ENCODE measurements at regions not wholly inside any gene's neighbourhood (a gene's known extent, or its start where the extent isn't known, plus 50 kb on each side); places are given as distances from the start of the nearest gene placed in this dataset.

DNA sequence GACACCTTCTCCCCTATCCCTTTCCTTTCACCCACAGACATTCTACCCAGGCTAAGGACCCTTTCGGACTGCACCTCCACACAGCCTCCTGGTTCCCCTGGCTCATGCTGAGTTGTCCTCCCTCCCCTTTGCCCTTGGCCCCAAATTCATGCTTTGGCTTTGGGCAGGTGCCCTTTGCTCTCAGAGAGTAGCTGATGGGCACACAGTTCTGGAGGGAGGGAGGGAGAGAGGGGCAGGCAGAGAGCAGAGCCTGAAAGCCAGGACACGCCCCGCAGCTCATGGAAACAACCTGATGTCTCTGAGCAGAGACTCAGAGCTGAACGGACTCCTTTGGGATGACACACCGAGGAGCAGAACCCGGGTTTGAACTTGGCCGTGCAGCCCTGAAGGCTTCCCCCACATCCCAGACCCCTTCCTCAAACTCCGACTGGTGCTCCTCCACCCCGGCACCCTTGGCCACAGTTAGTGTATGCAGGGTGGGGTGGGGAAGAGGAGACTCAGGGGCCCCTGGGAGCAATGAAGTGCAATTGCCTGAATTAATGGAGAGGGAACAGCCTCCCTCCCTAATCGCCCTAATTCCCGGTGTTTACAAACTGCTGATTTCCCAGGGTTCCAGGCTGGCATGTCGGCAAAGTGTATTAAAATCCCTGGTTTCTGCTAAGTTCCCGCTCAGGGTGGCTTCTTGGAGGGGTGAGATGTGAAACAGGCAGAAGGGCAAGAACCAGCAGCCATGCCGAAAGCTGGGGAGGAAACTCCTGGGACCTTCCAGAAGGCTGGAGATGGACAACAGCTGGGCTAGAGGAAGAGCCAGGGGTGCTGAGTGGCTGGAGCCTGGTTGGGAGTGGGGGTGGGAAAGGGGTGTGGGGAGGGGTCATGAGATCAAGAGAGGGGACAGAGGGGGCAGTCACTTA, 71.2 kb upstream of the SHISAL1 start:
- 47 to 67% methylated on average over 14 of the region's 14 CpGs for WGBS, 2 donors
- Histone ChIP-seq H3K27ac (no peak overlapping the region), H3K4me3 (no peak overlapping the region), H3K36me3 (no peaks in the 10 kb centered on the region), H3K4me1 (no peaks in the 10 kb centered on the region), H3K27me3 (no peaks in the 10 kb centered on the region), H3K9me3 (no peaks in the 10 kb centered on the region)
- no peak for DNase-seq (ENCODE audit: low spot score in 2 of 2)
- TF ChIP-seq, protein P1, sequence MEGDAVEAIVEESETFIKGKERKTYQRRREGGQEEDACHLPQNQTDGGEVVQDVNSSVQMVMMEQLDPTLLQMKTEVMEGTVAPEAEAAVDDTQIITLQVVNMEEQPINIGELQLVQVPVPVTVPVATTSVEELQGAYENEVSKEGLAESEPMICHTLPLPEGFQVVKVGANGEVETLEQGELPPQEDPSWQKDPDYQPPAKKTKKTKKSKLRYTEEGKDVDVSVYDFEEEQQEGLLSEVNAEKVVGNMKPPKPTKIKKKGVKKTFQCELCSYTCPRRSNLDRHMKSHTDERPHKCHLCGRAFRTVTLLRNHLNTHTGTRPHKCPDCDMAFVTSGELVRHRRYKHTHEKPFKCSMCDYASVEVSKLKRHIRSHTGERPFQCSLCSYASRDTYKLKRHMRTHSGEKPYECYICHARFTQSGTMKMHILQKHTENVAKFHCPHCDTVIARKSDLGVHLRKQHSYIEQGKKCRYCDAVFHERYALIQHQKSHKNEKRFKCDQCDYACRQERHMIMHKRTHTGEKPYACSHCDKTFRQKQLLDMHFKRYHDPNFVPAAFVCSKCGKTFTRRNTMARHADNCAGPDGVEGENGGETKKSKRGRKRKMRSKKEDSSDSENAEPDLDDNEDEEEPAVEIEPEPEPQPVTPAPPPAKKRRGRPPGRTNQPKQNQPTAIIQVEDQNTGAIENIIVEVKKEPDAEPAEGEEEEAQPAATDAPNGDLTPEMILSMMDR (IDR thresholded peaks at IDR 0.05): no peak
- no peak for TF ChIP-seq POLR2A (IDR thresholded peaks at IDR 0.05)

- H3K4me3 ChIP-seq: no peak overlapping the region
- H3K9me3 ChIP-seq: peaks cover 0 to 5% (median 0%) of the 10 kb centered on the region in 4 donors
- TF ChIP-seq, protein P1 (IDR thresholded peaks at IDR 0.05): no peak
- TF ChIP-seq EP300 (IDR thresholded peaks at IDR 0.05) (no peak), POLR2A (IDR thresholded peaks at IDR 0.05) (no peak)
- DNase-seq (ENCODE audit: low spot score in 2 of 2): no peak
- no peaks in the 10 kb centered on the region for H3K27me3 ChIP-seq
- H3K36me3 ChIP-seq: no peaks in the 10 kb centered on the region
- H3K27ac ChIP-seq: no peak overlapping the region
- H3K4me1 ChIP-seq: no peaks in the 10 kb centered on the region
- WGBS, 2 donors: 47 to 53% methylated on average over 6 of the region's 6 CpGs
Measured at GRCh38 chr22:44383064-44383575, 70.4 kb upstream of the SHISAL1 start.

- no peaks in the 10 kb centered on the region for H3K4me1 ChIP-seq
- peaks cover 0 to 13% (median 3%) of the 10 kb centered on the region in 4 donors for H3K9me3 ChIP-seq
- no peak for DNase-seq (ENCODE audit: low spot score in 2 of 2)
- TF ChIP-seq EP300 (IDR thresholded peaks at IDR 0.05) (no peak), POLR2A (IDR thresholded peaks at IDR 0.05) (no peak)
- TF ChIP-seq, protein P1 (IDR thresholded peaks at IDR 0.05): no peak
- no peak overlapping the region for H3K27ac ChIP-seq
- no peaks in the 10 kb centered on the region for H3K36me3 ChIP-seq
- WGBS, 2 donors: 52 to 60% methylated on average over 28 to 31 of the region's 32 CpGs
- H3K27me3 ChIP-seq: no peaks in the 10 kb centered on the region
- no peak overlapping the region for H3K4me3 ChIP-seq
Measured at GRCh38 chr22:44382116-44383038, 69.6 kb upstream of the SHISAL1 start.

GRCh38 chr22:44381761-44382115, 69.0 kb upstream of the SHISAL1 start:
- no peak overlapping the region for H3K27ac ChIP-seq
- peaks cover 0 to 17% (median 4%) of the 10 kb centered on the region in 4 donors for H3K9me3 ChIP-seq
- TF ChIP-seq, protein P1 (IDR thresholded peaks at IDR 0.05): no peak
- TF ChIP-seq POLR2A (IDR thresholded peaks at IDR 0.05): no peak
- TF ChIP-seq EP300 (IDR thresholded peaks at IDR 0.05): no peak
- H3K27me3 ChIP-seq: no peaks in the 10 kb centered on the region
- H3K4me1 ChIP-seq: no peaks in the 10 kb centered on the region
- no peak overlapping the region for H3K4me3 ChIP-seq
- no peak for DNase-seq (ENCODE audit: low spot score in 2 of 2)
- WGBS, 2 donors: 51 to 58% methylated on average over 3 of the region's 3 CpGs
- H3K36me3 ChIP-seq: no peaks in the 10 kb centered on the region

Measured in tibial nerve (tissue), 4 donors.